ENCODE measurements at regions not wholly inside any gene's neighbourhood (a gene's known extent, or its start where the extent isn't known, plus 50 kb on each side); places are given as distances from the start of the nearest gene placed in this dataset.

DNA sequence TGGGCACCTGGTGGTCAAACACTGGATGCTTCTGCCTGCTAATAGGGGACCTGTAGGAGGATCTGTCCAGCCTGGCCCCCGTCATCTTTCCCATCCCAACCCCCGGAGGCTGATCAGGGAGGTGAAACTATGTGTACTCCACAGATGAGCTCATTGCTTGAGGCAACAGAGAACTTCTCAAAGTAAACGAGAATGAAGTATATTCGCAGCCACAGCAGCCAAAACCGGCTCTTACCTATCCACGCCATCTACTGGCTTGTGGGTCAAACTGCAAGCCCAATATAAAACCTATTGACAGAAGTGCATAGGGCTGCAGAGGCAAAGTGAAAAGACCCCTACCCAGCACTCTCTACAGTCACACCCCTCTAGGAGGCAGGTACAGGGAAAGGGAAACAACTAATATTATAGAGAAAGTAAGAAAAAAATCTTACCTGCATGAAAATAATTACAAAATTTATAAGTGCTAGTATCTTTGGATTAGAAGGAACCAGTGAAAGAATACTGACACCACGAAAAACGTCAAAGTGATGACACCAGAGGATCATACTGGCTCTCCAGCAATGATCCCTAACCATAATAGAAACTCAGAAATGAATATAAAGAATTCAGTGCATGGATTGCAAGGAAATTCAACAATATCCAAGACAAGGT, 973.5 kb downstream of the ANKRD7 start:
- TF ChIP-seq SPI1 (IDR thresholded peaks at IDR 0.05; ENCODE audit: low read depth, low read length) (no peak), POLR2AphosphoS5 (IDR thresholded peaks at IDR 0.05; ENCODE audit: low read depth, low read length) (no peak), POLR2A (IDR thresholded peaks at IDR 0.05; ENCODE audit: low read depth, low read length) (no peak), TAF1 (IDR thresholded peaks at IDR 0.05; ENCODE audit: low read depth, low read length) (no peak), PAX5 (IDR thresholded peaks at IDR 0.05; ENCODE audit: insufficient read depth, low read length, severe bottlenecking) (no peak)
